ENCODE measurements at regions not wholly inside any gene's neighbourhood (a gene's known extent, or its start where the extent isn't known, plus 50 kb on each side); places are given as distances from the start of the nearest gene placed in this dataset.

- Histone ChIP-seq H3K9me3 (no peaks in the 10 kb centered on the region), H3K36me3 (no peaks in the 10 kb centered on the region), H3K27me3 (no peaks in the 10 kb centered on the region), H3K4me3 (no peak overlapping the region), H3K4me1 (peaks cover 0 to 32% (median 19%) of the 10 kb centered on the region in 4 donors), H3K27ac (peak overlapping the region in 4 of 5 donors; percentile 34 to 71 (median 66))
- TF ChIP-seq POLR2A (IDR thresholded peaks at IDR 0.05) (no peak), EP300 (IDR thresholded peaks at IDR 0.05) (no peak), POLR2AphosphoS5 (IDR thresholded peaks at IDR 0.05) (no peak), CTCF (IDR thresholded peaks at IDR 0.05) (no peak)
- intact Hi-C loops (cut with DNase I; ENCODE audit: low total_unique reads) = no loop called here
- WGBS, 5 donors = 70 to 85% (median 76%) methylated on average over 6 of the region's 6 CpGs
- DNase-seq = peak in 1 of 2 donors; percentile 46
Measured at GRCh38 chr21:28821276-28822122, 171.2 kb downstream of the LTN1 start.

GRCh38 chr21:28818663-28819278 lies 173.9 kb downstream of the LTN1 start:
- Histone ChIP-seq H3K27ac (no peak overlapping the region), H3K27me3 (no peaks in the 10 kb centered on the region), H3K9me3 (no peaks in the 10 kb centered on the region), H3K4me1 (peaks cover 0 to 28% (median 17%) of the 10 kb centered on the region in 4 donors), H3K36me3 (no peaks in the 10 kb centered on the region), H3K4me3 (no peak overlapping the region)
- peak in 1 of 2 donors; percentile 20 for DNase-seq
- intact Hi-C loops (cut with DNase I; ENCODE audit: low total_unique reads) = no loop called here
- TF ChIP-seq POLR2AphosphoS5 (IDR thresholded peaks at IDR 0.05) (no peak), CTCF (IDR thresholded peaks at IDR 0.05) (no peak), EP300 (IDR thresholded peaks at IDR 0.05) (no peak), POLR2A (IDR thresholded peaks at IDR 0.05) (no peak)
- WGBS, 5 donors = 73 to 92% (median 89%) methylated on average over 4 of the region's 4 CpGs

- no peaks in the 10 kb centered on the region for H3K36me3 ChIP-seq
- WGBS, 5 donors = 79 to 93% (median 80%) methylated on average over 2 of the region's 2 CpGs
- no peak overlapping the region for H3K4me3 ChIP-seq
- H3K27me3 ChIP-seq = no peaks in the 10 kb centered on the region
- no peaks in the 10 kb centered on the region for H3K9me3 ChIP-seq
- H3K4me1 ChIP-seq = peaks cover 0 to 19% (median 12%) of the 10 kb centered on the region in 4 donors
- TF ChIP-seq EP300 (IDR thresholded peaks at IDR 0.05) = no peak
- TF ChIP-seq POLR2A (IDR thresholded peaks at IDR 0.05) = no peak
- TF ChIP-seq POLR2AphosphoS5 (IDR thresholded peaks at IDR 0.05) = no peak
- no peak for TF ChIP-seq CTCF (IDR thresholded peaks at IDR 0.05)
- H3K27ac ChIP-seq = no peak overlapping the region
- no peak for DNase-seq
- intact Hi-C loops (cut with DNase I; ENCODE audit: low total_unique reads) = no loop called here
Measured at GRCh38 chr21:28817871-28818270, 174.8 kb downstream of the LTN1 start.

- WGBS, 5 donors = 73 to 77% (median 75%) methylated on average over 3 of the region's 3 CpGs
Measured at GRCh38 chr21:28811860-28812259, 180.8 kb downstream of the LTN1 start.

More at GRCh38 chr21:28811860-28812259, 180.8 kb downstream of the LTN1 start:
- Histone ChIP-seq H3K27ac (no peak overlapping the region), H3K27me3 (no peaks in the 10 kb centered on the region), H3K9me3 (peaks cover 0 to 7% (median 3%) of the 10 kb centered on the region in 4 donors), H3K36me3 (no peaks in the 10 kb centered on the region), H3K4me3 (no peak overlapping the region), H3K4me1 (no peaks in the 10 kb centered on the region)
- TF ChIP-seq POLR2A (IDR thresholded peaks at IDR 0.05) = no peak
- no peak for TF ChIP-seq CTCF (IDR thresholded peaks at IDR 0.05)
- TF ChIP-seq POLR2AphosphoS5 (IDR thresholded peaks at IDR 0.05) = no peak
- TF ChIP-seq EP300 (IDR thresholded peaks at IDR 0.05) = no peak
- intact Hi-C loops (cut with DNase I; ENCODE audit: low total_unique reads) = no loop called here
- no peak for DNase-seq
